ENCODE measurements at regions not wholly inside any gene's neighbourhood (a gene's known extent, or its start where the extent isn't known, plus 50 kb on each side); places are given as distances from the start of the nearest gene placed in this dataset.

DNA sequence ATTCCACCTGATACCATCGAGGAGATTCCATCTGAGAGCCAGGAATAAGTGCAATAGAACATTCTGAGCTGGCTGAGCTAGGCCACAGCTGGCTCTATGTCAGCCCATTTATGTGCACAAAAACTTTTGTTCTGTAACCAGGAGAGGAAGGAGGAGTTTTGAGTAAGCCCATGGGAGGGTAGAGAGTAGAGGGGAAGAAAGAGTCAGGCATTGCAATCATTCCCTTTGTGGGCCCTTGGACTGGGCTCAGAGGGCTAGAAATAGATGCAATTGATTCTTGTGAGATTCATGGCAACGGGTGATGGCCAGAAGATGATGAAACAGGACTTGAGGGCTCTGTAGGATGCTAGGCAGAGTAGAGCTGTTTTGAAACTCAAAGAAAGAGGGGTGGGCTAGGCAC is 104.6 kb upstream of the KIF5B start:
- no TSS peak for BruUV-seq (replicated peaks)
- Histone ChIP-seq H2AFZ (replicated peaks; ENCODE audit: low read length, poor library complexity) (no peak overlapping the region), H3K9me1 (ENCODE audit: insufficient read depth, low read length) (no peaks in the 10 kb centered on the region), H3K4me2 (ENCODE audit: low read depth, low read length) (no peak overlapping the region), H3K79me1 (ENCODE audit: low read depth in 1 of 2, low read length in 2 of 2) (no peaks in the 10 kb centered on the region), H3K9me3 (ENCODE audit: control insufficient read depth, insufficient read depth, low read length) (no peaks in the 10 kb centered on the region), H2BK15ac (ENCODE audit: low read depth, low read length) (no peak overlapping the region), H3K56ac (ENCODE audit: extremely low read depth, insufficient read depth, low read length) (no peak overlapping the region), H3K14ac (replicated peaks; ENCODE audit: low read depth, low read length) (no peak overlapping the region), H4K8ac (ENCODE audit: low read depth in 2 of 2, low read length in 2 of 2) (no peak overlapping the region), H2BK20ac (ENCODE audit: low read depth, low read length) (0 out of 2 replicates have a peak overlapping the region, but pooled peaks have one; percentile 35), H4K91ac (ENCODE audit: insufficient read depth, low read depth, low read length) (no peak overlapping the region), H3K23ac (ENCODE audit: low read depth, low read length) (no peak overlapping the region), H2AK9ac (replicated peaks; ENCODE audit: low read depth, low read length, poor library complexity) (no peak overlapping the region), H2BK120ac (ENCODE audit: low read depth, low read length) (no peak overlapping the region), H4K20me1 (ENCODE audit: insufficient read depth, low read length) (no peaks in the 10 kb centered on the region), H3K36me3 (ENCODE audit: control insufficient read depth, insufficient read depth, low read length) (no peaks in the 10 kb centered on the region), H3K9ac (ENCODE audit: low read depth, low read length) (no peak overlapping the region), H2BK5ac (ENCODE audit: low read depth, low read length, poor library complexity, severe bottlenecking) (no peak overlapping the region), H3K4ac (ENCODE audit: low read depth, low read length) (no peak overlapping the region), H3K4me3 (ENCODE audit: insufficient read depth, low read depth, low read length) (no peak overlapping the region), H3K4me1 (ENCODE audit: control insufficient read depth, insufficient read depth, low read length) (no peaks in the 10 kb centered on the region), H3K27ac (ENCODE audit: insufficient read depth, low read length) (no peak overlapping the region), H4K5ac (ENCODE audit: low read depth, low read length) (no peak overlapping the region), H3K18ac (ENCODE audit: low read depth, low read length) (no peak overlapping the region), H2AK5ac (ENCODE audit: low read depth, low read length) (no peak overlapping the region), H3K27me3 (ENCODE audit: control insufficient read depth, insufficient read depth, low read length) (peaks cover 2% of the 10 kb centered on the region; the same call in 1 of the 2 replicates)
- in situ Hi-C loops (cut with MboI; ENCODE audit: low sequenced_read_pairs): no loop called here
- ATAC-seq (ENCODE audit: low read depth) (no peak), DNase-seq (no peak)
- intact Hi-C loops (cut with micrococcal nuclease): no loop called here
- WGBS, 2 experiments (ENCODE audit: extremely low coverage in 2 of 2, insufficient read length in 1 of 2): 80% methylated on average over 1 of the region's 2 CpGs; no CpG with 5 or more reads in 1 of the 2 experiments
- dilution Hi-C loops (cut with HindIII; ENCODE audit: low sequenced_read_pairs, unreplicated experiment): no loop called here
- TF ChIP-seq RFX5 (IDR thresholded peaks at IDR 0.05; ENCODE audit: low read depth, low read length) (no peak), CEBPB (IDR thresholded peaks at IDR 0.05; ENCODE audit: low read depth, low read length) (no peak), CHD1 (IDR thresholded peaks at IDR 0.05; ENCODE audit: low read depth, low read length) (no peak), MAZ (IDR thresholded peaks at IDR 0.05; ENCODE audit: borderline replicate concordance, low read depth, low read length) (no peak), MAFK (IDR thresholded peaks at IDR 0.05; ENCODE audit: low read depth, low read length) (no peak), MXI1 (IDR thresholded peaks at IDR 0.05; ENCODE audit: borderline replicate concordance, low read depth, low read length) (no peak), SMC3 (IDR thresholded peaks at IDR 0.05; ENCODE audit: low read depth, low read length) (no peak), FOS (IDR thresholded peaks at IDR 0.05; ENCODE audit: low read depth, low read length) (no peak), BHLHE40 (IDR thresholded peaks at IDR 0.05; ENCODE audit: low read depth, low read length) (no peak)
- TF ChIP-seq, protein P1, sequence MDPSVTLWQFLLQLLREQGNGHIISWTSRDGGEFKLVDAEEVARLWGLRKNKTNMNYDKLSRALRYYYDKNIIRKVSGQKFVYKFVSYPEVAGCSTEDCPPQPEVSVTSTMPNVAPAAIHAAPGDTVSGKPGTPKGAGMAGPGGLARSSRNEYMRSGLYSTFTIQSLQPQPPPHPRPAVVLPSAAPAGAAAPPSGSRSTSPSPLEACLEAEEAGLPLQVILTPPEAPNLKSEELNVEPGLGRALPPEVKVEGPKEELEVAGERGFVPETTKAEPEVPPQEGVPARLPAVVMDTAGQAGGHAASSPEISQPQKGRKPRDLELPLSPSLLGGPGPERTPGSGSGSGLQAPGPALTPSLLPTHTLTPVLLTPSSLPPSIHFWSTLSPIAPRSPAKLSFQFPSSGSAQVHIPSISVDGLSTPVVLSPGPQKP (IDR thresholded peaks at IDR 0.05; ENCODE audit: borderline replicate concordance, low read depth, low read length): no peak
- TF ChIP-seq, protein P2, sequence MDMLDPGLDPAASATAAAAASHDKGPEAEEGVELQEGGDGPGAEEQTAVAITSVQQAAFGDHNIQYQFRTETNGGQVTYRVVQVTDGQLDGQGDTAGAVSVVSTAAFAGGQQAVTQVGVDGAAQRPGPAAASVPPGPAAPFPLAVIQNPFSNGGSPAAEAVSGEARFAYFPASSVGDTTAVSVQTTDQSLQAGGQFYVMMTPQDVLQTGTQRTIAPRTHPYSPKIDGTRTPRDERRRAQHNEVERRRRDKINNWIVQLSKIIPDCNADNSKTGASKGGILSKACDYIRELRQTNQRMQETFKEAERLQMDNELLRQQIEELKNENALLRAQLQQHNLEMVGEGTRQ (IDR thresholded peaks at IDR 0.05; ENCODE audit: low read depth, low read length): no peak
- TF ChIP-seq, protein P3, sequence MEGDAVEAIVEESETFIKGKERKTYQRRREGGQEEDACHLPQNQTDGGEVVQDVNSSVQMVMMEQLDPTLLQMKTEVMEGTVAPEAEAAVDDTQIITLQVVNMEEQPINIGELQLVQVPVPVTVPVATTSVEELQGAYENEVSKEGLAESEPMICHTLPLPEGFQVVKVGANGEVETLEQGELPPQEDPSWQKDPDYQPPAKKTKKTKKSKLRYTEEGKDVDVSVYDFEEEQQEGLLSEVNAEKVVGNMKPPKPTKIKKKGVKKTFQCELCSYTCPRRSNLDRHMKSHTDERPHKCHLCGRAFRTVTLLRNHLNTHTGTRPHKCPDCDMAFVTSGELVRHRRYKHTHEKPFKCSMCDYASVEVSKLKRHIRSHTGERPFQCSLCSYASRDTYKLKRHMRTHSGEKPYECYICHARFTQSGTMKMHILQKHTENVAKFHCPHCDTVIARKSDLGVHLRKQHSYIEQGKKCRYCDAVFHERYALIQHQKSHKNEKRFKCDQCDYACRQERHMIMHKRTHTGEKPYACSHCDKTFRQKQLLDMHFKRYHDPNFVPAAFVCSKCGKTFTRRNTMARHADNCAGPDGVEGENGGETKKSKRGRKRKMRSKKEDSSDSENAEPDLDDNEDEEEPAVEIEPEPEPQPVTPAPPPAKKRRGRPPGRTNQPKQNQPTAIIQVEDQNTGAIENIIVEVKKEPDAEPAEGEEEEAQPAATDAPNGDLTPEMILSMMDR (conservative IDR thresholded peaks at IDR 0.05; ENCODE audit: low read depth, low read length): no peak
- POLR2A ChIA-PET (ENCODE audit: unreplicated experiment): no interaction called here
- CTCF ChIA-PET: no interaction called here

Measured in IMR-90 (cell line).